ENCODE measurements at regions not wholly inside any gene's neighbourhood (a gene's known extent, or its start where the extent isn't known, plus 50 kb on each side); places are given as distances from the start of the nearest gene placed in this dataset.
"Not testable (repeated sequence)": the region's sequence is repeated elsewhere in the genome, so short reads cannot be mapped to it uniquely, and the experiment has no call there.

- Histone ChIP-seq H3K4me3 (ENCODE audit: insufficient read depth, low read length, poor library complexity, severe bottlenecking) (no peak overlapping the region), H4K20me1 (ENCODE audit: low read depth, low read length) (no peaks in the 10 kb centered on the region), H3K9me3 (ENCODE audit: insufficient read depth, low read length) (no peaks in the 10 kb centered on the region), H3K9me2 (replicated peaks; ENCODE audit: insufficient read depth, low read length) (no peaks in the 10 kb centered on the region), H3F3A (ENCODE audit: insufficient read depth) (no peaks in the 10 kb centered on the region), H2AFZ (ENCODE audit: low read depth, low read length, severe bottlenecking) (no peak overlapping the region), H3K27me3 (ENCODE audit: low read length) (no peaks in the 10 kb centered on the region), H3K27ac (ENCODE audit: low read depth, low read length) (no peak overlapping the region), H3K79me2 (ENCODE audit: insufficient read depth, low read length) (no peaks in the 10 kb centered on the region), H3K36me3 (ENCODE audit: low read length) (no peaks in the 10 kb centered on the region), H3K9ac (ENCODE audit: low read length) (no peak overlapping the region), H3K4me2 (ENCODE audit: low read depth, low read length, poor library complexity, severe bottlenecking) (no peak overlapping the region)
- TF ChIP-seq EZH2phosphoT487 (conservative IDR thresholded peaks at IDR 0.05; ENCODE audit: low read length) (no peak), CTCF (IDR thresholded peaks at IDR 0.05; ENCODE audit: insufficient read depth, low read length, poor library complexity, severe bottlenecking) (no peak)
These were observed 73.1 kb upstream of the TNP1 start for GRCh38 chr2:216932863-216933548.

- Histone ChIP-seq H3K9me2 (replicated peaks; ENCODE audit: insufficient read depth, low read length) (no peaks in the 10 kb centered on the region), H3K4me2 (ENCODE audit: low read depth, low read length, poor library complexity, severe bottlenecking) (no peak overlapping the region), H3K9ac (ENCODE audit: low read length) (no peak overlapping the region), H3K27ac (ENCODE audit: low read depth, low read length) (no peak overlapping the region), H3K27me3 (ENCODE audit: low read length) (no peaks in the 10 kb centered on the region), H4K20me1 (ENCODE audit: low read depth, low read length) (no peaks in the 10 kb centered on the region), H3K4me3 (ENCODE audit: insufficient read depth, low read length, poor library complexity, severe bottlenecking) (no peak overlapping the region), H3K36me3 (ENCODE audit: low read length) (no peaks in the 10 kb centered on the region), H3F3A (ENCODE audit: insufficient read depth) (no peaks in the 10 kb centered on the region), H2AFZ (ENCODE audit: low read depth, low read length, severe bottlenecking) (no peak overlapping the region), H3K9me3 (ENCODE audit: insufficient read depth, low read length) (no peaks in the 10 kb centered on the region), H3K79me2 (ENCODE audit: insufficient read depth, low read length) (no peaks in the 10 kb centered on the region)
- TF ChIP-seq EZH2phosphoT487 (conservative IDR thresholded peaks at IDR 0.05; ENCODE audit: low read length) = no peak
- no peak for TF ChIP-seq CTCF (IDR thresholded peaks at IDR 0.05; ENCODE audit: insufficient read depth, low read length, poor library complexity, severe bottlenecking)
These were observed 72.4 kb upstream of the TNP1 start for GRCh38 chr2:216932113-216932862.

GRCh38 chr2:216930716-216931115, 70.9 kb upstream of the TNP1 start:
- H3K36me3 ChIP-seq (ENCODE audit: low read length) = no peaks in the 10 kb centered on the region
- no peaks in the 10 kb centered on the region for H3K27me3 ChIP-seq (ENCODE audit: low read length)
- H3K4me2 ChIP-seq (ENCODE audit: low read depth, low read length, poor library complexity, severe bottlenecking) = no peak overlapping the region
- no peak overlapping the region for H3K4me3 ChIP-seq (ENCODE audit: insufficient read depth, low read length, poor library complexity, severe bottlenecking)
- H3K9me2 ChIP-seq (replicated peaks; ENCODE audit: insufficient read depth, low read length) = no peaks in the 10 kb centered on the region
- H3K9ac ChIP-seq (ENCODE audit: low read length) = no peak overlapping the region
- no peaks in the 10 kb centered on the region for H3K79me2 ChIP-seq (ENCODE audit: insufficient read depth, low read length)
- H2AFZ ChIP-seq (ENCODE audit: low read depth, low read length, severe bottlenecking) = no peak overlapping the region
- H3K9me3 ChIP-seq (ENCODE audit: insufficient read depth, low read length) = no peaks in the 10 kb centered on the region
- H4K20me1 ChIP-seq (ENCODE audit: low read depth, low read length) = no peaks in the 10 kb centered on the region
- no peak for TF ChIP-seq EZH2phosphoT487 (conservative IDR thresholded peaks at IDR 0.05; ENCODE audit: low read length)
- no peak for TF ChIP-seq CTCF (IDR thresholded peaks at IDR 0.05; ENCODE audit: insufficient read depth, low read length, poor library complexity, severe bottlenecking)
- H3F3A ChIP-seq (ENCODE audit: insufficient read depth) = no peaks in the 10 kb centered on the region
- no peak overlapping the region for H3K27ac ChIP-seq (ENCODE audit: low read depth, low read length)

DNA sequence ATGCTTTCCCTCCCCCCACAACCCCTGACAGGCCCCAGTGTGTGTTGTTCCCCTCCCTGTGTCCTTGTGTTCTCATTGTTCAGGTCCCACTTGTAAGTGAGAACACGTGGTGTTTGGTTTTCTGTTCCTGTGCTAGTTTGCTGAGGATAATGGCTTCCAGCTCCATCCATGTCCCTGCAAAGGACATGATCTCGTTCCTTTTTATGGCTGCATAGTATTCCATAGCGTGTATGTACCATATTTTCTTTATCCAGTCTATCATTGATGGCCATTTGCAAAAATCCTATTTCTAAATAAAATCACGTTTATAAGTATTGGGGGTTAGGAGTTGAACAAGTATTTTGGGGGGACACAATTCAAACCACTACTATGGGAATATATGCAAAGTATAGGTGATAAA, 69.5 kb upstream of the TNP1 start:
- H4K20me1 ChIP-seq (ENCODE audit: low read depth, low read length); H3K9me3 ChIP-seq (ENCODE audit: insufficient read depth, low read length); H3K27me3 ChIP-seq (ENCODE audit: low read length); H3K27ac ChIP-seq (ENCODE audit: low read depth, low read length); H3K4me2 ChIP-seq (ENCODE audit: low read depth, low read length, poor library complexity, severe bottlenecking); H3K36me3 ChIP-seq (ENCODE audit: low read length); H3K4me3 ChIP-seq (ENCODE audit: insufficient read depth, low read length, poor library complexity, severe bottlenecking); H3F3A ChIP-seq (ENCODE audit: insufficient read depth); H3K79me2 ChIP-seq (ENCODE audit: insufficient read depth, low read length); H2AFZ ChIP-seq (ENCODE audit: low read depth, low read length, severe bottlenecking); H3K9me2 ChIP-seq (replicated peaks; ENCODE audit: insufficient read depth, low read length); H3K9ac ChIP-seq (ENCODE audit: low read length): not testable (repeated sequence)

Measured in SU-DHL-6 (cell line).